AG04449 (cell line): ENCODE measurements at regions not wholly inside any gene's neighbourhood (a gene's known extent, or its start where the extent isn't known, plus 50 kb on each side); places are given as distances from the start of the nearest gene placed in this dataset.
A peak's percentile ranks its signal among the peaks of the same experiment; 100 is the strongest.
"Not testable (repeated sequence)": the region's sequence is repeated elsewhere in the genome, so short reads cannot be mapped to it uniquely, and the experiment has no call there.

Experiments
- CTCF ChIA-PET: fragments of 350-600 bp; formaldehyde crosslinking; extraction: SDS; loops from one replicate; lab custom pipeline; 2021; ENCODE audit warnings: antibody characterized with exemption; lab: Yijun Ruan, JAX
- POLR2A ChIA-PET: fragments of 400-600, 350-600 bp; formaldehyde crosslinking; extraction: SDS; loops from one replicate; lab custom pipeline; 2020; ENCODE audit warnings: antibody characterized with exemption, inconsistent platforms; lab: Yijun Ruan, JAX
- DNase-seq: peaks from one replicate; pipeline ENCODE4 v3.0.0-alpha.2; 2010; ENCODE audit warnings: low read depth, low spot score
- H3K4me3 ChIP-seq: 2 replicates; pipeline ENCODE4 v1.5.1; 2011; ENCODE audit warnings: low read depth, mild to moderate bottlenecking, control low read depth, low read length
- TF ChIP-seq, protein P1 (sequence below): IDR thresholded peaks from one replicate; pipeline ENCODE4 v1.5.1; 2011; ENCODE audit warnings: mild to moderate bottlenecking, moderate library complexity, low read length, control low read depth, inconsistent platforms; ENCODE audit not compliant: insufficient read depth; ENCODE audit errors: missing control alignments

DNA sequence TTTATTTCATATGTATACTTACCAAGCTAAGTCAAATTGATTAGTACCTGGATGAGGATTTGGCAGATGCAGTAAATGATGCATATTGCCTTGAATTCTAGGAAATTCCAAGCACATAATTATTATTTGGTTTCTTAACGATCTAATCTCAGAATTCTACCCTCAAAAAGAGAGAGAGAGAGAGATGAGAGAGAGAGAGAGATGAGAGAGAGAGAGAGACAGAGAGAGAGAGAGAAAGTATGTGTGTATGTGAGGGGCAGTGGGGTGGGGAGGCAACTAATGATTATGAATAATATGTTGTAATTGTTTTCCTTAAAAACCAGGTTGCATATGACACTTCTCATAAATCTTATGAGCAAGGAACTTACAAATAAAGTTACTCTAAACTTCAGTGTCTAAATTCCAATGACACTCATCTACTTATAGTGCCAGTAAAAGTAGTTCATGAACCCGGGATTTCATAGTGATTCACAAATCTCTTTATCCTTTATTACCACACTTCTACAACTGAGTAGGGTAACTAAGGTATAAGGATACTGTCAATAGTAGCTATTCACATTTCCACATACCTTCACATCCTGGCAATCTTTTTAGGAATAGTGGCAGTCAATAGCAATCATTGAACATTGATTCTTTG, 60.5 kb upstream of the EDIL3 start:
- no peak overlapping the region for H3K4me3 ChIP-seq
- DNase-seq = no peak
- ChIA-PET POLR2A (no interaction called here), CTCF (no interaction called here)
- TF ChIP-seq, protein P1, sequence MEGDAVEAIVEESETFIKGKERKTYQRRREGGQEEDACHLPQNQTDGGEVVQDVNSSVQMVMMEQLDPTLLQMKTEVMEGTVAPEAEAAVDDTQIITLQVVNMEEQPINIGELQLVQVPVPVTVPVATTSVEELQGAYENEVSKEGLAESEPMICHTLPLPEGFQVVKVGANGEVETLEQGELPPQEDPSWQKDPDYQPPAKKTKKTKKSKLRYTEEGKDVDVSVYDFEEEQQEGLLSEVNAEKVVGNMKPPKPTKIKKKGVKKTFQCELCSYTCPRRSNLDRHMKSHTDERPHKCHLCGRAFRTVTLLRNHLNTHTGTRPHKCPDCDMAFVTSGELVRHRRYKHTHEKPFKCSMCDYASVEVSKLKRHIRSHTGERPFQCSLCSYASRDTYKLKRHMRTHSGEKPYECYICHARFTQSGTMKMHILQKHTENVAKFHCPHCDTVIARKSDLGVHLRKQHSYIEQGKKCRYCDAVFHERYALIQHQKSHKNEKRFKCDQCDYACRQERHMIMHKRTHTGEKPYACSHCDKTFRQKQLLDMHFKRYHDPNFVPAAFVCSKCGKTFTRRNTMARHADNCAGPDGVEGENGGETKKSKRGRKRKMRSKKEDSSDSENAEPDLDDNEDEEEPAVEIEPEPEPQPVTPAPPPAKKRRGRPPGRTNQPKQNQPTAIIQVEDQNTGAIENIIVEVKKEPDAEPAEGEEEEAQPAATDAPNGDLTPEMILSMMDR = no peak

DNA sequence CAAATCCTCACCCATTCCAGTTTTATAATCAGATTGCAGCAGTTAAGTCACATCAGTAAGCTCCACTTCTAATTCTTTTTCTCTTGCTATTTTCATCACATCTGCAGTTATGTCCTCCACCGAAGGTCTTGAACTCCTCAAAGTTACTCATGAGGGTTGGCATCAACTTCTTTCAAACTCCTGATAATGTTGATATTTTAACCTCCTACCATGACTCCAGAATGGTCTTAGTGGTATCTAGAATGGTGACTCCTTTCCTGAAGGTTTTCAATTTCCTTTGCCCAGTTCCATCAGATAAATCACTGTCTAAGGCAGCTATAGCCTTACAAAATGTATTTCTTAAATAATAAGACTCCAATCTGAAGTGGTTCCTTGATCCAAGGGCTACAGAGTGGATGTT, 53.8 kb upstream of the EDIL3 start:
- POLR2A ChIA-PET = no interaction called here
- CTCF ChIA-PET = interaction anchor here (2.2 kb wide), 1 partner anchor 14 kb away, joined by 9 read pairs; no protein-coding TSS in a partner anchor
- TF ChIP-seq, protein P1 = no peak
- no peak overlapping the region for H3K4me3 ChIP-seq
- no peak for DNase-seq

DNA sequence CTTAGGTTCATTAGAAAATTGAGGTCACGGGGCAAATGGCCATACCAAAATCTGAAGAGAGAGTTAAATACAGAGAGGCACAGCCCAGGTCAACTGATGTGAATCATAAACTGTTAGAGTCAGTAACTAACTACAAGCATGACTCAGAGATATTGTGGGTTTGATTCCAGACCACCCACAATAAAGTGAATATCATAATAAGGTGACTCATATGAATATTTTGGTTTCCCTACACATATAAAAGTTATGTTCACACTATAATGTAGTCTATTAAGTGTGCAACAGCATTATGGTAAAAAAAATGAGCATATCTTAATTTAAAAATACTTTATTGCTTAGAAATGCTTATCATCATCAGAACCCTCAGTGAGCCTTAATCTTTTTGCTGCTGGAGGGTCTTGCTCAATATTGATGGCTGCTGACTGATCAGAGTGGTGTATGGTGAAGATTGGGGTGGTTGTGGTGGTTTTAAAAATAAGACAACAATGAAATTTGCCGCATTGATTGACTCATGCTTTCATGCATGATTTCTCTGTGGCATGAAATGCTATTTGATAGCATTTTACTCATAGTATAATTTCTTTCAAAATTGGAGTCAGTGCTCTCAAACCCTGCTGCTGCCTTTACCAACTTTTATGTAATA, 53.1 kb upstream of the EDIL3 start:
- TF ChIP-seq, protein P1 = no peak
- no peak overlapping the region for H3K4me3 ChIP-seq
- CTCF ChIA-PET = interaction anchor here (2.2 kb wide), 1 partner anchor 14 kb away, joined by 9 read pairs; no protein-coding TSS in a partner anchor
- peak; percentile 51 for DNase-seq
- POLR2A ChIA-PET = no interaction called here

DNA sequence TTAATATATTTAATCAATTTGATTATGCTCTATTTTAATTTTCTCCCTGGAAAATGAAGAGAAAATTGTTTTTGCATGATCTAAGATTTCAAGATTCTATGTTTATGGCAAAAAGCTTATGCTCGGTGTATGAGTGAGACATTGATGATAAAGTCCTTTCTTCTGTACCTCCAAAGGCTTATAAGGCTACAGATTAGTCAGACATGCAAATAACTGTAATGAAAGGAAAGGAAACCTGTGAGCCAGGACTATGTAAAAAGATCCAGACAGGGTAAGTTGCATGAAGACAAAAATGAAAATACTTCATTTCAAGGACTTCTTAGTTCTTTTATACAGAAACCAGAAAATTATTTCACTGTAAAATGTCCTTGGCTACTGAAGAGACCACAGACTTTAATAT, 52.2 kb upstream of the EDIL3 start:
- no peak overlapping the region for H3K4me3 ChIP-seq
- ChIA-PET POLR2A (no interaction called here), CTCF (interaction anchor here (1.2 kb wide), 1 partner anchor 14 kb away, joined by 5 read pairs; no protein-coding TSS in a partner anchor)
- TF ChIP-seq, protein P1 = no peak
- no peak for DNase-seq

DNA sequence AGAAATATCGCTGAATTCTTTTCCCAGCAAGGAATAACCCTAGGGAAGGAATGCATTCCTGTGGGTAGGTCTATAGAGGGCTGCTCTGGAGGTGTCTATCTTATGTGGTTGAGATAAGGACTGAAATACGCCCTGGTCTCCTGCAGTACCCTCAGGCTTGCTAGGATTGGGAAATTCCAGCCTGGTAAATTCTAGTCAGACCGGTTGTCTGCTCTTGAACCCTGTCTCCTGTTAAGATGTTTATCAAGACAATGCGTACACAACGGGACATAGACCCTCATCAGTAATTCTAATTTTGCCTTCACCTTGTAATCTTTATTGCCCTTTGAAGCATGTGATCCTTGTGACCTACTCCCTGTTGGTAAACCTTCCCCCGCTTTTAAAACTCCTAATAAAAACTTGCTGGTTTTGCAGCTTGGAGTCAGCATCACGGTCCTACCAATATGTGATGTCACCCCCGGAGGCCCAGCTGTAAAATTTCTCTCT, 51.2 kb upstream of the EDIL3 start:
- CTCF ChIA-PET = interaction anchor here (1.2 kb wide), 1 partner anchor 15 kb away, joined by 5 read pairs; no protein-coding TSS in a partner anchor
- H3K4me3 ChIP-seq, DNase-seq, POLR2A ChIA-PET: not testable (repeated sequence)
